Natural killer cell (primary cell): ENCODE measurements at regions not wholly inside any gene's neighbourhood (a gene's known extent, or its start where the extent isn't known, plus 50 kb on each side); places are given as distances from the start of the nearest gene placed in this dataset.

Experiments used
- ATAC-seq, 3 donors: fragments of 150-1000 bp in 2 of 3; fragments of 200-7000 bp in 1 of 3; cut with Tn5 transposase; 1 replicate in 1 of 3; 2 replicates in 2 of 3; pipeline ENCODE4 v1.10.0; 2021; ENCODE audit warnings: mild to moderate bottlenecking in 2 of 3, moderate library complexity in 2 of 3
- DNase-seq, 2 donors: peaks; one replicate each; pipeline versions ENCODE4 v3.0.0 to v3.0.0-alpha.2; 2013 to 2021; ENCODE audit warnings: mixed read lengths in 1 of 2
- H3K27ac ChIP-seq: one replicate; pipeline ENCODE4 v1.5.1; 2013; ENCODE audit warnings: mild to moderate bottlenecking, low read length
- H3K27me3 ChIP-seq: one replicate; pipeline ENCODE4 v1.6.1; 2013; ENCODE audit warnings: low read length; ENCODE audit not compliant: control insufficient read depth, insufficient read depth
- H3K36me3 ChIP-seq: one replicate; pipeline ENCODE4 v1.6.1; 2013; ENCODE audit warnings: low read length; ENCODE audit not compliant: control insufficient read depth, insufficient read depth
- H3K4me1 ChIP-seq: one replicate; pipeline ENCODE4 v1.6.1; 2013; ENCODE audit warnings: low read length; ENCODE audit not compliant: control insufficient read depth, insufficient read depth
- H3K4me3 ChIP-seq: one replicate; pipeline ENCODE4 v1.5.1; 2013; ENCODE audit warnings: low read length
- H3K9me3 ChIP-seq: one replicate; pipeline ENCODE4 v1.6.1; 2013; ENCODE audit warnings: low read length; ENCODE audit not compliant: control insufficient read depth, insufficient read depth
- H3K27ac Mint-ChIP-seq, 2 donors: one replicate each; pipeline ENCODE4 v1.8.0; 2022; ENCODE audit warnings: mild to moderate bottlenecking in 2 of 2, mixed read lengths in 2 of 2, moderate library complexity in 1 of 2
- H3K27me3 Mint-ChIP-seq, 2 donors: one replicate each; pipeline ENCODE4 v1.8.0; 2022; ENCODE audit warnings: low read depth in 2 of 2, mixed read lengths in 2 of 2
- H3K36me3 Mint-ChIP-seq: one replicate; pipeline ENCODE4 v1.8.0; 2022; ENCODE audit warnings: mixed read lengths
- H3K4me1 Mint-ChIP-seq, 2 donors: one replicate each; pipeline ENCODE4 v1.8.0; 2022; ENCODE audit warnings: mixed read lengths in 2 of 2
- H3K4me3 Mint-ChIP-seq: one replicate; pipeline ENCODE4 v1.8.0; 2022; ENCODE audit warnings: mild to moderate bottlenecking, moderate library complexity, mixed read lengths
- H3K9me3 Mint-ChIP-seq, 2 donors: one replicate each; pipeline ENCODE4 v1.8.0; 2022; ENCODE audit warnings: mixed read lengths in 2 of 2
- WGBS: methylation state at CpG from one replicate; pipeline ENCODE4 v1.1.7; 2013; ENCODE audit warnings: missing lambda C conversion rate; ENCODE audit not compliant: insufficient coverage; 5-methylcytosine and 5-hydroxymethylcytosine counted together
- intact Hi-C: fragments of 100-400 bp; cut with micrococcal nuclease; formaldehyde crosslinking; loops from one replicate; pipeline ENCODE4 v1.14.2; 2022
- TF ChIP-seq, protein P1 (sequence below): fragments of 200-600 bp; IDR thresholded peaks from one replicate; pipeline ENCODE4 v1.8.0; 2022; ENCODE audit warnings: antibody characterized with exemption

DNA sequence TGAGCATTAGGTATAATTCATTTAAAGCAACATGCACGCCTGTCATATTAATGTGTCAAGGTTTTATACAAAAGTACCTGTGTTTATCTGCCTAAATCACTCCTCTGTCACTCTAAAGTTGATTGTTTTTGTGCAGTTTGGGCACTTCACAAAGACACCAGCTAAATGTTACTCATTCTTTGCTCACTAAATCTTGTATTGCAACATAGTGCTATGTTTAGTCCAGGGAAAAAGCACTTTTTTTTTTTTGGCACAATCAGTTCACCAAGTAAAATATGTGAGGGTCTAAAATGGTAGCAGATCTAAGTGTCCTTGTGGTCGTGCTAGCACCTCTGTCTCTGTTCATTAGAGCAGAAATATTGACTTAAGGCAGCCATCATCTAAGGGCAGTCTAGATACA lies 2526.7 kb upstream of the PCDH20 start:
- 58% methylated on average over 2 of the region's 2 CpGs for WGBS
- Histone ChIP-seq H3K9me3 (peaks cover 5% of the 10 kb centered on the region), H3K27me3 (no peaks in the 10 kb centered on the region), H3K4me1 (no peaks in the 10 kb centered on the region), H3K36me3 (no peaks in the 10 kb centered on the region), H3K27ac (no peak overlapping the region), H3K4me3 (no peak overlapping the region)
- H3K36me3 Mint-ChIP-seq = peaks cover 2% of the 10 kb centered on the region
- H3K4me1 Mint-ChIP-seq = no peaks in the 10 kb centered on the region
- H3K27ac Mint-ChIP-seq = no peak overlapping the region
- H3K27me3 Mint-ChIP-seq = no peaks in the 10 kb centered on the region
- no peak for DNase-seq
- H3K4me3 Mint-ChIP-seq = no peak overlapping the region
- TF ChIP-seq, protein P1, sequence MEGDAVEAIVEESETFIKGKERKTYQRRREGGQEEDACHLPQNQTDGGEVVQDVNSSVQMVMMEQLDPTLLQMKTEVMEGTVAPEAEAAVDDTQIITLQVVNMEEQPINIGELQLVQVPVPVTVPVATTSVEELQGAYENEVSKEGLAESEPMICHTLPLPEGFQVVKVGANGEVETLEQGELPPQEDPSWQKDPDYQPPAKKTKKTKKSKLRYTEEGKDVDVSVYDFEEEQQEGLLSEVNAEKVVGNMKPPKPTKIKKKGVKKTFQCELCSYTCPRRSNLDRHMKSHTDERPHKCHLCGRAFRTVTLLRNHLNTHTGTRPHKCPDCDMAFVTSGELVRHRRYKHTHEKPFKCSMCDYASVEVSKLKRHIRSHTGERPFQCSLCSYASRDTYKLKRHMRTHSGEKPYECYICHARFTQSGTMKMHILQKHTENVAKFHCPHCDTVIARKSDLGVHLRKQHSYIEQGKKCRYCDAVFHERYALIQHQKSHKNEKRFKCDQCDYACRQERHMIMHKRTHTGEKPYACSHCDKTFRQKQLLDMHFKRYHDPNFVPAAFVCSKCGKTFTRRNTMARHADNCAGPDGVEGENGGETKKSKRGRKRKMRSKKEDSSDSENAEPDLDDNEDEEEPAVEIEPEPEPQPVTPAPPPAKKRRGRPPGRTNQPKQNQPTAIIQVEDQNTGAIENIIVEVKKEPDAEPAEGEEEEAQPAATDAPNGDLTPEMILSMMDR = no peak
- ATAC-seq = no peak
- intact Hi-C loops = no loop called here
- H3K9me3 Mint-ChIP-seq = peaks cover 7 to 9% of the 10 kb centered on the region in 2 donors

DNA sequence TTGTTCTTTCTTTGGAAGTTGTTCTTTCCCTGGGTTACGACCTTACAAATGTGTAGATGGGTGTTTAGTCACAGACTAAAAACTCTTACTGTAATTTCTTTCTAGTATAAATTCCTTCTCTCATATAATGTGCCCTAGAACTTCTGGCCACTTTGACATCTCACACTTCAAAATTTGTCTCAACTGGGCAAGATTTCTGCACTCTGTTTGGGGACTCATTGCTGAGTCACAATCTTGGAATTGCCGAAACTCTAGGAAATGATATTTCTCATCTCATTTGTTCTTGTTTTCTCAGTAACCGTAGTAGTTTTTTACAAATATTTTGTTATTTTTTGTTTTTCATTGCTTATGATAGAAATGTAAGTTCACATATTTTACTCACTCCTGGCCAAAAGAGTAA lies 2523.2 kb upstream of the PCDH20 start:
- H3K27ac Mint-ChIP-seq = no peak overlapping the region
- ATAC-seq (no peak), DNase-seq (no peak)
- H3K36me3 ChIP-seq = no peaks in the 10 kb centered on the region
- no peak overlapping the region for H3K4me3 Mint-ChIP-seq
- intact Hi-C loops = no loop called here
- WGBS = 93% methylated on average over 1 of the region's 3 CpGs
- peaks cover 5% of the 10 kb centered on the region for H3K9me3 ChIP-seq
- H3K4me1 ChIP-seq = no peaks in the 10 kb centered on the region
- H3K27ac ChIP-seq = no peak overlapping the region
- H3K4me1 Mint-ChIP-seq = no peaks in the 10 kb centered on the region
- no peaks in the 10 kb centered on the region for H3K27me3 ChIP-seq
- no peak overlapping the region for H3K4me3 ChIP-seq
- no peaks in the 10 kb centered on the region for H3K27me3 Mint-ChIP-seq
- TF ChIP-seq, protein P1 = no peak
- peaks cover 17 to 29% of the 10 kb centered on the region in 2 donors for H3K9me3 Mint-ChIP-seq
- H3K36me3 Mint-ChIP-seq = peaks cover 11% of the 10 kb centered on the region

DNA sequence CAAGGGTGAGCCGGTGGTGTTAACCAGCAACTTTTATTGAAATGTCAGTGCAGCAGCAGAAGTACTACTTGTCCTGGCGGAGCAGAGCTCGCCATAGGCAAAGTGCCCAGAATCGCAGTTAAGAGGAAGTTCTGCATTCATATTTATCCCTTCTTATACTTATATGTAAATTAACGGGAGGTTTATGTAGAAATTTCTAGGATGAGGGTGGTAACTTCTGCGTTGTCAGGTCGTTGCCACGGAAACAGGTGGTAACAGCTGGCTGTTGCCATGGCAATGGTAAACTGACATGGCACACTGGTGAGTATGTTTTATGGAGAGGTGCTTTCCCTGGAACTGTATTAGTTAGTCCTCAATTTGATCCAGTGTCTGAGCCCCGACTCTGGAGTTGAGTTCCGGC lies 2494.9 kb upstream of the PCDH20 start:
- Histone ChIP-seq H3K9me3 (peaks cover 3% of the 10 kb centered on the region), H3K27ac (no peak overlapping the region), H3K4me3 (no peak overlapping the region), H3K36me3 (no peaks in the 10 kb centered on the region), H3K27me3 (no peaks in the 10 kb centered on the region), H3K4me1 (no peaks in the 10 kb centered on the region)
- TF ChIP-seq, protein P1 = no peak
- H3K27ac Mint-ChIP-seq = no peak overlapping the region
- no peaks in the 10 kb centered on the region for H3K4me1 Mint-ChIP-seq
- no peaks in the 10 kb centered on the region for H3K36me3 Mint-ChIP-seq
- intact Hi-C loops = no loop called here
- WGBS = 49% methylated on average over 9 of the region's 10 CpGs
- no peaks in the 10 kb centered on the region for H3K27me3 Mint-ChIP-seq
- no peak overlapping the region for H3K4me3 Mint-ChIP-seq
- H3K9me3 Mint-ChIP-seq = peaks cover 12 to 15% of the 10 kb centered on the region in 2 donors
- no peak for ATAC-seq
- no peak for DNase-seq

DNA sequence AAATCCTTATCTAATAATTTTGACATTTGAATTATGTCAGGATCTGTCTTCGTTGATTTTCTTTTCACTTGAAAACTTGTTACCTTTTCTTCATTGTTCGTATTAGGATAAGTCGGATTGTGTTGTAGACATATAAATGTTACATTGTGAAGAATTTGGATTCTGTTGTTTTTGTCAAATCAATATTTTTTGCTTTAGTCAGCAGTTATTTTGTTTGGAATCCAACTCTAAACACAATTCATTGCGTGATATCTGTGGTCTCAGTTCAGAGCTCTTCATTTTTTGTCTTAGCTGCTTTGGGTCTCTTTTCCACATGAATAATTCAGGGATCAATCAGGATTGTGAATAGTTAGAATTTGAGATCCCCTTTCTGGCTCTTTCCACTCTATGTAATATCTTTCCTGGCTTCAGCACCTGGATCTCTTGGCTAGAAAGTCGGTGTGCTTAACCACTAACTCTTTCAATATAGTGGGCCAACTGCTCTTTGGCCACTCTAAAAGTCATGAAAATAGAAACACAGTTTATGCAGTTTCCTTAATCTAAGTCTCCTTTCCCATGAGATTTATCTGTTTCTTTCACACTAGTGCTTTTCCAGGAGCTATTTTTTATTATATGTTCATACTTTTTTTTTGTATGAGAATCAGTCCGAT lies 2494.2 kb upstream of the PCDH20 start:
- no peak overlapping the region for H3K27ac ChIP-seq
- no peak overlapping the region for H3K4me3 ChIP-seq
- 84% methylated on average over 4 of the region's 6 CpGs for WGBS
- H3K9me3 ChIP-seq = peaks cover 3% of the 10 kb centered on the region
- ATAC-seq (no peak), DNase-seq (no peak)
- Mint-ChIP-seq H3K4me3 (no peak overlapping the region), H3K4me1 (no peaks in the 10 kb centered on the region), H3K36me3 (no peaks in the 10 kb centered on the region), H3K27ac (no peak overlapping the region), H3K9me3 (peaks cover 10 to 11% of the 10 kb centered on the region in 2 donors), H3K27me3 (no peaks in the 10 kb centered on the region)
- no peaks in the 10 kb centered on the region for H3K4me1 ChIP-seq
- intact Hi-C loops = no loop called here
- H3K27me3 ChIP-seq = no peaks in the 10 kb centered on the region
- H3K36me3 ChIP-seq = no peaks in the 10 kb centered on the region
- TF ChIP-seq, protein P1 = no peak
